GM23338 (cell line): ENCODE measurements at regions not wholly inside any gene's neighbourhood (a gene's known extent, or its start where the extent isn't known, plus 50 kb on each side); places are given as distances from the start of the nearest gene placed in this dataset.

Experiments
- ATAC-seq: fragments of 200-7000 bp; cut with Tn5 transposase; 3 replicates; pipeline ENCODE4 v1.9.1; 2020
- DNase-seq: peaks from one replicate; pipeline ENCODE4 v3.0.0-alpha.2; 2015; ENCODE audit warnings: low spot score
- H2AFZ ChIP-seq: fragments of 200-600 bp; sonication (generic); 2 replicates; pipeline ENCODE4 v1.8.0; 2016; ENCODE audit warnings: antibody characterized with exemption, mild to moderate bottlenecking, moderate library complexity
- H3F3A ChIP-seq: fragments of 200-600 bp; sonication (generic); replicated peaks from 2 replicates; pipeline ENCODE4 v1.8.0; 2017; ENCODE audit warnings: antibody characterized with exemption, mixed run types, low read depth
- H3K27ac ChIP-seq: fragments of 200-600 bp; sonication (generic); 2 replicates; pipeline ENCODE4 v1.6.1; 2016; ENCODE audit warnings: low read depth
- H3K27me3 ChIP-seq: fragments of 200-600 bp; sonication (generic); 2 replicates; pipeline ENCODE4 v1.8.0; 2016; ENCODE audit warnings: mild to moderate bottlenecking, mixed run types, moderate library complexity; ENCODE audit not compliant: insufficient read depth
- H3K36me3 ChIP-seq: fragments of 200-600 bp; sonication (generic); 2 replicates; pipeline ENCODE4 v1.8.0; 2016; ENCODE audit warnings: mild to moderate bottlenecking; ENCODE audit not compliant: insufficient read depth
- H3K4me1 ChIP-seq: fragments of 200-600 bp; sonication (generic); 2 replicates; pipeline ENCODE4 v1.8.0; 2016; ENCODE audit warnings: mild to moderate bottlenecking, moderate library complexity; ENCODE audit not compliant: insufficient read depth
- H3K4me2 ChIP-seq: fragments of 200-600 bp; sonication (generic); 2 replicates; pipeline ENCODE4 v1.7.1; 2017; ENCODE audit warnings: mixed run types
- H3K4me3 ChIP-seq: fragments of 200-600 bp; sonication (generic); 2 replicates; pipeline ENCODE4 v1.6.1; 2016; ENCODE audit warnings: mixed run types
- H3K79me2 ChIP-seq: fragments of 200-600 bp; sonication (generic); replicated peaks from 2 replicates; pipeline ENCODE4 v1.8.0; 2017; ENCODE audit warnings: mild to moderate bottlenecking; ENCODE audit not compliant: insufficient read depth
- H3K9me2 ChIP-seq: fragments of 200-600 bp; sonication (generic); 2 replicates; pipeline ENCODE4 v1.8.0; 2017; ENCODE audit not compliant: insufficient read depth
- H4K20me1 ChIP-seq: fragments of 200-600 bp; sonication (generic); replicated peaks from 2 replicates; pipeline ENCODE4 v1.8.0; 2017; ENCODE audit warnings: mild to moderate bottlenecking; ENCODE audit not compliant: insufficient read depth
- H3K27ac Mint-ChIP-seq: 2 replicates; pipeline ENCODE4 v1.8.0; 2020; ENCODE audit warnings: inconsistent platforms, mild to moderate bottlenecking, moderate library complexity, mixed read lengths
- H3K27me3 Mint-ChIP-seq: 3 replicates; pipeline ENCODE4 v1.8.0; 2022; ENCODE audit warnings: low read depth, mild to moderate bottlenecking, moderate library complexity, mixed read lengths, inconsistent platforms; ENCODE audit not compliant: insufficient read depth, poor library complexity
- H3K36me3 Mint-ChIP-seq: 3 replicates; pipeline ENCODE4 v1.8.0; 2021; ENCODE audit warnings: low read depth, mild to moderate bottlenecking, inconsistent platforms, moderate library complexity, mixed read lengths
- H3K4me1 Mint-ChIP-seq: 3 replicates; pipeline ENCODE4 v1.8.0; 2020; ENCODE audit warnings: mild to moderate bottlenecking, inconsistent platforms, mixed read lengths
- H3K4me3 Mint-ChIP-seq: 3 replicates; pipeline ENCODE4 v1.8.0; 2021; ENCODE audit warnings: moderate library complexity, mild to moderate bottlenecking, inconsistent platforms, mixed read lengths
- H3K9me3 Mint-ChIP-seq: 3 replicates; pipeline ENCODE4 v1.8.0; 2020; ENCODE audit warnings: moderate library complexity, mild to moderate bottlenecking, inconsistent platforms, mixed read lengths
- CREB1 ChIP-seq: fragments of 250-450 bp; sonication (Bioruptor Pico); IDR thresholded peaks from 2 replicates; pipeline ENCODE4 v1.5.0; 2020; ENCODE audit warnings: low read depth, mild to moderate bottlenecking, moderate library complexity
- EZH2 ChIP-seq: fragments of 200-600 bp; sonication (generic); IDR thresholded peaks from one replicate; pipeline ENCODE4 v1.8.0; 2017; ENCODE audit warnings: antibody characterized with exemption, mild to moderate bottlenecking, low read depth; ENCODE audit not compliant: unreplicated experiment
- EZH2phosphoT487 ChIP-seq: fragments of 200-600 bp; sonication (generic); IDR thresholded peaks from one replicate; pipeline ENCODE4 v1.8.1; 2018; ENCODE audit warnings: antibody characterized with exemption; ENCODE audit not compliant: unreplicated experiment
- JUNB ChIP-seq: IDR thresholded peaks from one replicate; pipeline ENCODE4 v1.6.1; 2016; ENCODE audit warnings: antibody characterized with exemption; ENCODE audit not compliant: unreplicated experiment
- NANOG ChIP-seq: IDR thresholded peaks from 2 replicates; pipeline ENCODE4 v1.6.1; 2016; ENCODE audit warnings: antibody characterized with exemption, borderline replicate concordance
- POLR2AphosphoS5 ChIP-seq: IDR thresholded peaks from 2 replicates; pipeline ENCODE4 v1.6.1; 2016; ENCODE audit warnings: antibody characterized with exemption, low read depth
- STAT1 ChIP-seq: IDR thresholded peaks from one replicate; pipeline ENCODE4 v1.6.1; 2016; ENCODE audit warnings: antibody characterized with exemption; ENCODE audit not compliant: unreplicated experiment
- ZNF114 ChIP-seq: fragments of 250-450 bp; sonication (Bioruptor Pico); IDR thresholded peaks from 2 replicates; pipeline ENCODE4 v1.5.0; 2020; ENCODE audit warnings: mild to moderate bottlenecking, moderate library complexity
- ZNF331 ChIP-seq: fragments of 250-450 bp; sonication (Bioruptor Pico); IDR thresholded peaks from 2 replicates; pipeline ENCODE4 v1.5.0; 2020; ENCODE audit warnings: low read depth, mild to moderate bottlenecking, moderate library complexity
- TF ChIP-seq, protein P1 (sequence below), 2 experiments: fragments of 200-600 bp in 1 of 2; sonication (generic) in 1 of 2; conservative IDR thresholded peaks; 2 replicates each; pipeline versions ENCODE4 v1.5.1 to v1.6.1; 2016 to 2017; ENCODE audit warnings: antibody characterized with exemption in 2 of 2, low read depth in 2 of 2, mild to moderate bottlenecking in 2 of 2, moderate library complexity in 1 of 2
- TF ChIP-seq, protein P2 (sequence below): IDR thresholded peaks from 2 replicates; pipeline ENCODE4 v1.6.1; 2016; ENCODE audit warnings: antibody characterized with exemption
- TF ChIP-seq, protein P3 (sequence below): IDR thresholded peaks from one replicate; pipeline ENCODE4 v1.6.1; 2018; ENCODE audit warnings: antibody characterized with exemption; ENCODE audit not compliant: unreplicated experiment

DNA sequence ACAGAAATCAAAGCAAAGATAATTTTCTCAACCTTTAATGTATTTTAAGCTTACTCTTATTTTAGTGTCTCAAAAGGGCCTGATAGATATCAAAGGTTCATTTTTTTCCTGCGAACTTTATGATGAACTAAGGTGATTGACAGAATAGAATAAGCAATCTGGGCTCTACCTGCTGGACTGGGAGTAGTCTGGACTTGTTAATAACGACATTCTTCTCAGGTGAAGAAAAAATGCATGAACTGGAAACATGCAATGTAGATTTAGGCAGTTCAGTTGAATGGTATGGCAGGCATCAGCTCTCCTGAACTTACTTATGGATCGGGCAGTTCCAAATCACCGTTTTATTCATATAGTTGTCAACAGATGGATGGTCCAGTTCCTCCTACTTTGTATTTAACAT lies 189.7 kb upstream of the ZBTB20 start (continued):
- TF ChIP-seq, protein P1, sequence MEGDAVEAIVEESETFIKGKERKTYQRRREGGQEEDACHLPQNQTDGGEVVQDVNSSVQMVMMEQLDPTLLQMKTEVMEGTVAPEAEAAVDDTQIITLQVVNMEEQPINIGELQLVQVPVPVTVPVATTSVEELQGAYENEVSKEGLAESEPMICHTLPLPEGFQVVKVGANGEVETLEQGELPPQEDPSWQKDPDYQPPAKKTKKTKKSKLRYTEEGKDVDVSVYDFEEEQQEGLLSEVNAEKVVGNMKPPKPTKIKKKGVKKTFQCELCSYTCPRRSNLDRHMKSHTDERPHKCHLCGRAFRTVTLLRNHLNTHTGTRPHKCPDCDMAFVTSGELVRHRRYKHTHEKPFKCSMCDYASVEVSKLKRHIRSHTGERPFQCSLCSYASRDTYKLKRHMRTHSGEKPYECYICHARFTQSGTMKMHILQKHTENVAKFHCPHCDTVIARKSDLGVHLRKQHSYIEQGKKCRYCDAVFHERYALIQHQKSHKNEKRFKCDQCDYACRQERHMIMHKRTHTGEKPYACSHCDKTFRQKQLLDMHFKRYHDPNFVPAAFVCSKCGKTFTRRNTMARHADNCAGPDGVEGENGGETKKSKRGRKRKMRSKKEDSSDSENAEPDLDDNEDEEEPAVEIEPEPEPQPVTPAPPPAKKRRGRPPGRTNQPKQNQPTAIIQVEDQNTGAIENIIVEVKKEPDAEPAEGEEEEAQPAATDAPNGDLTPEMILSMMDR (conservative IDR thresholded peaks at IDR 0.05; ENCODE audit: low read depth in 2 of 2), result no peak
- TF ChIP-seq ZNF331 (no peak), NANOG (no peak), EZH2 (no peak), ZNF114 (CRISPR knock-in tag) (no peak)

DNA sequence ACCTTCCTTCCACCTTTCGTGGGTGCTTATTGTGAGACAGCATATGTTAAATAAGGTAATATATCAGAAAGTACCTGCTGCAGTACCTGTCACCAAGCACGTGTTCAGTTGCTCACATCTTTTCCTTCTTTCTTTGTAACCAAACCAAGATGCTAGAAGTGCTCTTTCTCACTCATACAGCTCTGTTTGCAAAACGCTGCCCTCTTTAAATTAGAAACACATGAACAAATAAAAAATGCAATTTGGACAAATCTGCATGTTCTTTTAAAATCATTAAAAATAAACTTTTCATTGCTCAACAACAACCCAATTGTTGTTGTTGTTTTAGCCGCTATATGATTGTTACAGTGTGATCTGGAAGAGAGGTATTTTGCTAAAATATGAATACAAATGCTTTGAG lies 193.5 kb upstream of the ZBTB20 start:
- no peaks in the 10 kb centered on the region for H3K27me3 Mint-ChIP-seq
- H3K79me2 ChIP-seq, result no peaks in the 10 kb centered on the region
- no peak overlapping the region for H3K4me3 ChIP-seq
- H3K4me3 Mint-ChIP-seq, result no peak overlapping the region
- no peaks in the 10 kb centered on the region for H3F3A ChIP-seq
- H3K27ac Mint-ChIP-seq, result no peak overlapping the region
- H3K36me3 ChIP-seq, result no peaks in the 10 kb centered on the region
- H3K4me2 ChIP-seq, result no peak overlapping the region
- peaks cover 9% of the 10 kb centered on the region; the same call in 2 of the 3 replicates for H3K4me1 Mint-ChIP-seq
- H4K20me1 ChIP-seq, result no peaks in the 10 kb centered on the region
- no peaks in the 10 kb centered on the region for H3K36me3 Mint-ChIP-seq
- H2AFZ ChIP-seq, result no peak overlapping the region
- no peak overlapping the region for H3K27ac ChIP-seq
- no peaks in the 10 kb centered on the region for H3K9me2 ChIP-seq
- DNase-seq, result no peak
- H3K4me1 ChIP-seq, result 0 out of 2 replicates have a peak, but pooled peaks cover 6% of the 10 kb centered on the region
- no peak for ATAC-seq
- no peaks in the 10 kb centered on the region for H3K9me3 Mint-ChIP-seq
- H3K27me3 ChIP-seq, result no peaks in the 10 kb centered on the region
- TF ChIP-seq EZH2, result no peak
- no peak for TF ChIP-seq ZNF331
- no peak for TF ChIP-seq NANOG
- no peak for TF ChIP-seq CREB1 (CRISPR knock-in tag)
- TF ChIP-seq, protein P1 (conservative IDR thresholded peaks at IDR 0.05; ENCODE audit: low read depth in 2 of 2), result no peak
- TF ChIP-seq POLR2AphosphoS5, result no peak
- TF ChIP-seq, protein P2, sequence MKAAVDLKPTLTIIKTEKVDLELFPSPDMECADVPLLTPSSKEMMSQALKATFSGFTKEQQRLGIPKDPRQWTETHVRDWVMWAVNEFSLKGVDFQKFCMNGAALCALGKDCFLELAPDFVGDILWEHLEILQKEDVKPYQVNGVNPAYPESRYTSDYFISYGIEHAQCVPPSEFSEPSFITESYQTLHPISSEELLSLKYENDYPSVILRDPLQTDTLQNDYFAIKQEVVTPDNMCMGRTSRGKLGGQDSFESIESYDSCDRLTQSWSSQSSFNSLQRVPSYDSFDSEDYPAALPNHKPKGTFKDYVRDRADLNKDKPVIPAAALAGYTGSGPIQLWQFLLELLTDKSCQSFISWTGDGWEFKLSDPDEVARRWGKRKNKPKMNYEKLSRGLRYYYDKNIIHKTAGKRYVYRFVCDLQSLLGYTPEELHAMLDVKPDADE, result no peak
- no peak for TF ChIP-seq JUNB
- no peak for TF ChIP-seq STAT1
- no peak for TF ChIP-seq ZNF114 (CRISPR knock-in tag)
- no peak for TF ChIP-seq EZH2phosphoT487
- TF ChIP-seq, protein P3, sequence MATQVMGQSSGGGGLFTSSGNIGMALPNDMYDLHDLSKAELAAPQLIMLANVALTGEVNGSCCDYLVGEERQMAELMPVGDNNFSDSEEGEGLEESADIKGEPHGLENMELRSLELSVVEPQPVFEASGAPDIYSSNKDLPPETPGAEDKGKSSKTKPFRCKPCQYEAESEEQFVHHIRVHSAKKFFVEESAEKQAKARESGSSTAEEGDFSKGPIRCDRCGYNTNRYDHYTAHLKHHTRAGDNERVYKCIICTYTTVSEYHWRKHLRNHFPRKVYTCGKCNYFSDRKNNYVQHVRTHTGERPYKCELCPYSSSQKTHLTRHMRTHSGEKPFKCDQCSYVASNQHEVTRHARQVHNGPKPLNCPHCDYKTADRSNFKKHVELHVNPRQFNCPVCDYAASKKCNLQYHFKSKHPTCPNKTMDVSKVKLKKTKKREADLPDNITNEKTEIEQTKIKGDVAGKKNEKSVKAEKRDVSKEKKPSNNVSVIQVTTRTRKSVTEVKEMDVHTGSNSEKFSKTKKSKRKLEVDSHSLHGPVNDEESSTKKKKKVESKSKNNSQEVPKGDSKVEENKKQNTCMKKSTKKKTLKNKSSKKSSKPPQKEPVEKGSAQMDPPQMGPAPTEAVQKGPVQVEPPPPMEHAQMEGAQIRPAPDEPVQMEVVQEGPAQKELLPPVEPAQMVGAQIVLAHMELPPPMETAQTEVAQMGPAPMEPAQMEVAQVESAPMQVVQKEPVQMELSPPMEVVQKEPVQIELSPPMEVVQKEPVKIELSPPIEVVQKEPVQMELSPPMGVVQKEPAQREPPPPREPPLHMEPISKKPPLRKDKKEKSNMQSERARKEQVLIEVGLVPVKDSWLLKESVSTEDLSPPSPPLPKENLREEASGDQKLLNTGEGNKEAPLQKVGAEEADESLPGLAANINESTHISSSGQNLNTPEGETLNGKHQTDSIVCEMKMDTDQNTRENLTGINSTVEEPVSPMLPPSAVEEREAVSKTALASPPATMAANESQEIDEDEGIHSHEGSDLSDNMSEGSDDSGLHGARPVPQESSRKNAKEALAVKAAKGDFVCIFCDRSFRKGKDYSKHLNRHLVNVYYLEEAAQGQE, result no peak
